K562 (cell line): ENCODE measurements at regions not wholly inside any gene's neighbourhood (a gene's known extent, or its start where the extent isn't known, plus 50 kb on each side); places are given as distances from the start of the nearest gene placed in this dataset.

Experiments
- ATAC-seq: fragments of 200-7000 bp; cut with Tn5 transposase; 3 replicates; pipeline ENCODE4 v1.9.1; 2020; ENCODE audit warnings: moderate library complexity
- BruUV-seq: library from RNA; stranded (reverse); fragments of 400-500 nt; replicated peaks from 2 replicates; lab custom pipeline; 2021; lab: Mats Ljungman, UMichigan
- CTCF ChIA-PET: fragments of 300-600 bp; formaldehyde crosslinking; extraction: SDS; loops from one replicate; lab custom pipeline; 2021; ENCODE audit warnings: low intra/inter-chr PET ratio; lab: Yijun Ruan, JAX
- POLR2A ChIA-PET: fragments of 300-600, 350-650 bp; sonication (Branson Sonifier 250); formaldehyde crosslinking; extraction: SDS; loops from one replicate; lab custom pipeline; 2021; ENCODE audit warnings: antibody characterized with exemption, inconsistent platforms; lab: Yijun Ruan, JAX
- DNase-seq, 4 experiments: peaks; one replicate each; pipeline versions ENCODE4 v3.0.0 to v3.0.0-alpha.2; 2011 to 2018; ENCODE audit warnings: low spot score in 3 of 4, mixed read lengths in 3 of 4; ENCODE audit errors: extremely low read depth in 1 of 4
- FAIRE-seq: peaks from 2 replicates; lab custom pipeline; 2011; peaks lifted over from hg19 to GRCh38; lab: Jason Lieb, UNC
- H2AFZ ChIP-seq: 2 replicates; pipeline ENCODE4 v1.6.0; 2011; ENCODE audit warnings: low read depth, low read length, control low read depth, inconsistent platforms
- H3K27ac ChIP-seq: fragments of 200-600 bp; 3 replicates; pipeline ENCODE4 v1.8.0; 2011; ENCODE audit warnings: low read depth, mild to moderate bottlenecking, control low read depth, inconsistent platforms, low read length, moderate library complexity, mixed read lengths; ENCODE audit errors: extremely low read depth
- H3K27me3 ChIP-seq, 2 experiments: fragments of 300-600 bp in 1 of 2; 2 replicates in 1 of 2; 3 replicates in 1 of 2; pipeline versions ENCODE4 v1.6.0 to v1.8.0; 2011; ENCODE audit warnings: inconsistent platforms in 2 of 2, low read length in 2 of 2, mild to moderate bottlenecking in 1 of 2, mixed read lengths in 1 of 2, moderate library complexity in 1 of 2; ENCODE audit not compliant: control insufficient read depth in 2 of 2, insufficient read depth in 2 of 2
- H3K36me3 ChIP-seq: fragments of 300-600 bp; 3 replicates; pipeline ENCODE4 v1.8.0; 2011; ENCODE audit warnings: mild to moderate bottlenecking, low read length, inconsistent platforms; ENCODE audit not compliant: control insufficient read depth, insufficient read depth
- H3K4me1 ChIP-seq, 2 experiments: fragments of 200-600 bp in 1 of 2; replicated peaks in 1 of 2; 2 replicates in 1 of 2; 3 replicates in 1 of 2; pipeline versions ENCODE4 v1.5.1 to v1.8.0; 2011; ENCODE audit warnings: inconsistent platforms in 2 of 2, low read length in 2 of 2, mild to moderate bottlenecking in 1 of 2, mixed read lengths in 1 of 2, moderate library complexity in 1 of 2; ENCODE audit not compliant: control insufficient read depth in 2 of 2, insufficient read depth in 2 of 2
- H3K4me2 ChIP-seq: 2 replicates; pipeline ENCODE4 v1.6.1; 2011; ENCODE audit warnings: low read length, control low read depth, inconsistent platforms, mixed read lengths; ENCODE audit not compliant: insufficient read depth
- H3K4me3 ChIP-seq: fragments of 200-600 bp; sonication (generic), shearing (Covaris generic); 2 replicates; pipeline ENCODE4 v1.5.1; 2016; ENCODE audit warnings: control low read depth, inconsistent platforms
- H3K79me2 ChIP-seq: fragments of 200-600 bp; 3 replicates; pipeline ENCODE4 v1.8.0; 2011; ENCODE audit warnings: low read length, inconsistent platforms; ENCODE audit not compliant: control insufficient read depth, insufficient read depth
- H3K9ac ChIP-seq, 2 experiments: 2 replicates each; pipeline versions ENCODE4 v1.6.0 to v1.6.1; 2011; ENCODE audit warnings: low read depth in 2 of 2, low read length in 2 of 2, control low read depth in 1 of 2, inconsistent platforms in 1 of 2, mild to moderate bottlenecking in 1 of 2, mixed read lengths in 1 of 2; ENCODE audit not compliant: insufficient read depth in 1 of 2
- H3K9me1 ChIP-seq: one replicate; pipeline ENCODE4 v1.6.0; 2011; ENCODE audit warnings: inconsistent platforms, mild to moderate bottlenecking, low read length, moderate library complexity; ENCODE audit not compliant: control insufficient read depth, insufficient read depth
- H3K9me3 ChIP-seq: replicated peaks from 2 replicates; pipeline ENCODE4 v1.5.1; 2011; ENCODE audit warnings: low read depth, low read length, inconsistent platforms; ENCODE audit not compliant: control insufficient read depth, insufficient read depth
- H4K20me1 ChIP-seq: replicated peaks from 2 replicates; pipeline ENCODE4 v1.6.1; 2011; ENCODE audit warnings: low read length, inconsistent platforms, mixed read lengths; ENCODE audit not compliant: control insufficient read depth, insufficient read depth
- BRD4 ChIP-seq: fragments of 200-600 bp; sonication (generic); IDR thresholded peaks from 2 replicates; pipeline ENCODE4 v1.6.1; 2017; ENCODE audit warnings: inconsistent platforms
- C11orf30 ChIP-seq: fragments of 450-650 bp; IDR thresholded peaks from 2 replicates; pipeline ENCODE4 v1.6.1; 2016; ENCODE audit warnings: low read depth, mild to moderate bottlenecking
- HDAC3 ChIP-seq: fragments of 450-650 bp; IDR thresholded peaks from 2 replicates; pipeline ENCODE4 v1.6.1; 2018; ENCODE audit warnings: borderline replicate concordance, mild to moderate bottlenecking, moderate library complexity; ENCODE audit not compliant: partially characterized antibody
- HOXB6 ChIP-seq: fragments of 250-450 bp; sonication (Bioruptor Pico); IDR thresholded peaks from 2 replicates; pipeline ENCODE4 v1.5.1; 2022; ENCODE audit warnings: mild to moderate bottlenecking, borderline replicate concordance
- JUNB ChIP-seq: fragments of 450-650 bp; formaldehyde crosslinking; conservative IDR thresholded peaks from 2 replicates; pipeline ENCODE4 v1.4.0; 2020; ENCODE audit warnings: mild to moderate bottlenecking
- MAFF ChIP-seq: IDR thresholded peaks from 2 replicates; pipeline ENCODE4 v1.6.1; 2012; ENCODE audit warnings: low read length, improper control_type of control experiment
- MAFG ChIP-seq: fragments of 450-650 bp; conservative IDR thresholded peaks from 2 replicates; pipeline ENCODE4 v1.6.1; 2016; ENCODE audit warnings: missing genetic modification characterization, missing compliant biosample characterization
- NFE2 ChIP-seq: IDR thresholded peaks from 2 replicates; pipeline ENCODE4 v1.6.1; 2014; ENCODE audit warnings: antibody characterized with exemption, low read depth
- NRF1 ChIP-seq, 2 experiments: fragments of 450-650 bp; IDR thresholded peaks in 1 of 2; conservative IDR thresholded peaks in 1 of 2; 2 replicates each; pipeline ENCODE4 v1.6.1; 2014; ENCODE audit warnings: mild to moderate bottlenecking in 2 of 2
- RBM22 ChIP-seq: fragments of 200-400 bp; formaldehyde crosslinking; IDR thresholded peaks from 2 replicates; pipeline ENCODE4 v1.6.1; 2018; ENCODE audit warnings: low read length, low read depth; ENCODE audit not compliant: poor library complexity, severe bottlenecking
- SAP30 ChIP-seq: fragments of 200-600 bp; sonication (generic); IDR thresholded peaks from 2 replicates; pipeline ENCODE4 v1.6.1; 2012; ENCODE audit warnings: borderline replicate concordance, low read depth, mild to moderate bottlenecking, moderate library complexity, low read length, control low read depth, inconsistent platforms; ENCODE audit not compliant: insufficient read depth, poor library complexity, severe bottlenecking
- TCF3 ChIP-seq: sonication (generic); formaldehyde crosslinking; IDR thresholded peaks from 2 replicates; pipeline ENCODE4 v1.4.0; 2020; ENCODE audit warnings: mild to moderate bottlenecking, missing genetic modification reagents
- ZNF12 ChIP-seq: sonication (generic); formaldehyde crosslinking; IDR thresholded peaks from 2 replicates; pipeline ENCODE4 v1.4.0; 2020; ENCODE audit warnings: mild to moderate bottlenecking, missing genetic modification reagents
- ZNF316 ChIP-seq: fragments of 450-650 bp; IDR thresholded peaks from 2 replicates; pipeline ENCODE4 v1.6.1; 2016
- ZNF57 ChIP-seq: fragments of 450-650 bp; formaldehyde crosslinking; IDR thresholded peaks from 2 replicates; pipeline ENCODE4 v1.4.0; 2020; ENCODE audit warnings: mild to moderate bottlenecking, moderate library complexity
- WGBS: fragments of 100-300 bp; shearing (Covaris generic); methylation state at CpG from one replicate; pipeline ENCODE4 v1.1.6; 2016; ENCODE audit warnings: low coverage, mixed read lengths; ENCODE audit not compliant: insufficient coverage; ENCODE audit errors: missing lambda C conversion rate; 5-methylcytosine and 5-hydroxymethylcytosine counted together
- in situ Hi-C: fragments of 300-500 bp; cut with MboI; formaldehyde crosslinking; loops from 4 replicates; pipeline ENCODE4 v1.15.0; 2018; ENCODE audit warnings: inconsistent platforms, mixed read lengths
- intact Hi-C: fragments of 100-400 bp; cut with micrococcal nuclease; formaldehyde crosslinking; loops from 2 replicates; pipeline ENCODE4 v1.14.2; 2022
- TF ChIP-seq, protein P1 (sequence below): sonication (generic); formaldehyde crosslinking; IDR thresholded peaks from 2 replicates; pipeline ENCODE4 v1.8.1; 2023; ENCODE audit warnings: mild to moderate bottlenecking, missing genetic modification reagents, moderate library complexity
- TF ChIP-seq, protein P2 (sequence below): sonication (generic); formaldehyde crosslinking; IDR thresholded peaks from 2 replicates; pipeline ENCODE4 v1.8.1; 2023; ENCODE audit warnings: missing genetic modification reagents, mild to moderate bottlenecking, borderline replicate concordance

DNA sequence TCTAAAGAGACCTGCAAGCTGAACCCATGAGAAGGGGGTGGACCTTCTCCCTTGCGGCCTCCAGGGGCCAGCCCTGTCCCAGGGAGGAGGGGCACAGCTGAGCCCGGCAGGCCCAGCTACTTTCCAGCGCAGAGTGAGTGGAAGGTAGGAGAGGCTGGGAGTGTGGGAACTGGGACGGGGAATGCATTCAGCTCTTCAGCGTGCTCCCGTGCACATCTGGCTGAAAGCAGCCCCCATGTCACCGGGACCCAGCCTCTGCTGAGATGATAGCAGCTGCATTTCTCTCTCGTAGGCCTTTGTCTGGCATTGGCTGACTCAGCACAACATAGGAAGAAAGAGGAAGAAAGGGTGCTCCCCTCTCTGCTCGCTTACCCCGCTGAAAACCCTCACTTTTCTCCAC is 951.5 kb downstream of the TBC1D22A start:
- no TSS peak for BruUV-seq
- Histone ChIP-seq H4K20me1 (no peaks in the 10 kb centered on the region), H3K4me1 (peaks cover 29 to 35% of the 10 kb centered on the region in 2 experiments; a peak in 4 of 5 replicates), H3K27me3 (no peaks in the 10 kb centered on the region), H3K9me3 (no peaks in the 10 kb centered on the region), H2AFZ (0 out of 2 replicates have a peak overlapping the region, but pooled peaks have one; percentile 63), H3K9me1 (no peaks in the 10 kb centered on the region), H3K36me3 (peaks cover 12% of the 10 kb centered on the region; the same call in 2 of the 3 replicates), H3K4me3 (no peak overlapping the region), H3K9ac (peak overlapping the region; percentile 34 to 82; a peak in 3 of 4 replicates), H3K79me2 (no peaks in the 10 kb centered on the region), H3K27ac (peak overlapping the region; percentile 60; the same call in 2 of the 3 replicates), H3K4me2 (peak overlapping the region; percentile 32; the same call in 1 of the 2 replicates)
- peak in 3 of 4 experiments; percentile 12 to 42 (median 30) for DNase-seq
- ChIA-PET POLR2A (interaction anchor here (0.8 to 1.7 kb wide), 2 partner anchors 9 to 65 kb away, joined by 4 to 5 read pairs; no protein-coding TSS in a partner anchor), CTCF (no interaction called here)
- ATAC-seq: peak; percentile 84
- in situ Hi-C loops: no loop called here
- peak; percentile 61 for FAIRE-seq
- 11% methylated on average over 7 of the region's 10 CpGs for WGBS
- intact Hi-C loops: no loop called here
- TF ChIP-seq, protein P1, sequence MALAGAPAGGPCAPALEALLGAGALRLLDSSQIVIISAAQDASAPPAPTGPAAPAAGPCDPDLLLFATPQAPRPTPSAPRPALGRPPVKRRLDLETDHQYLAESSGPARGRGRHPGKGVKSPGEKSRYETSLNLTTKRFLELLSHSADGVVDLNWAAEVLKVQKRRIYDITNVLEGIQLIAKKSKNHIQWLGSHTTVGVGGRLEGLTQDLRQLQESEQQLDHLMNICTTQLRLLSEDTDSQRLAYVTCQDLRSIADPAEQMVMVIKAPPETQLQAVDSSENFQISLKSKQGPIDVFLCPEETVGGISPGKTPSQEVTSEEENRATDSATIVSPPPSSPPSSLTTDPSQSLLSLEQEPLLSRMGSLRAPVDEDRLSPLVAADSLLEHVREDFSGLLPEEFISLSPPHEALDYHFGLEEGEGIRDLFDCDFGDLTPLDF (CRISPR knock-in tag): no peak
- TF ChIP-seq BRD4 (no peak), HOXB6 (CRISPR knock-in tag) (no peak), HDAC3 (no peak), NFE2 (peak; percentile 75), C11orf30 (peak; percentile 98), MAFG (tag) (peak; percentile 93), TCF3 (CRISPR knock-in tag) (no peak), JUNB (no peak), ZNF57 (CRISPR knock-in tag) (no peak), MAFF (peak; percentile 94), RBM22 (no peak), NRF1 (conservative IDR thresholded peaks at IDR 0.05 in 1 of 2, IDR thresholded peaks at IDR 0.05 in 1 of 2) (no peak), ZNF316 (peak; percentile 98), ZNF12 (CRISPR knock-in tag) (no peak), SAP30 (no peak)
- TF ChIP-seq, protein P2, sequence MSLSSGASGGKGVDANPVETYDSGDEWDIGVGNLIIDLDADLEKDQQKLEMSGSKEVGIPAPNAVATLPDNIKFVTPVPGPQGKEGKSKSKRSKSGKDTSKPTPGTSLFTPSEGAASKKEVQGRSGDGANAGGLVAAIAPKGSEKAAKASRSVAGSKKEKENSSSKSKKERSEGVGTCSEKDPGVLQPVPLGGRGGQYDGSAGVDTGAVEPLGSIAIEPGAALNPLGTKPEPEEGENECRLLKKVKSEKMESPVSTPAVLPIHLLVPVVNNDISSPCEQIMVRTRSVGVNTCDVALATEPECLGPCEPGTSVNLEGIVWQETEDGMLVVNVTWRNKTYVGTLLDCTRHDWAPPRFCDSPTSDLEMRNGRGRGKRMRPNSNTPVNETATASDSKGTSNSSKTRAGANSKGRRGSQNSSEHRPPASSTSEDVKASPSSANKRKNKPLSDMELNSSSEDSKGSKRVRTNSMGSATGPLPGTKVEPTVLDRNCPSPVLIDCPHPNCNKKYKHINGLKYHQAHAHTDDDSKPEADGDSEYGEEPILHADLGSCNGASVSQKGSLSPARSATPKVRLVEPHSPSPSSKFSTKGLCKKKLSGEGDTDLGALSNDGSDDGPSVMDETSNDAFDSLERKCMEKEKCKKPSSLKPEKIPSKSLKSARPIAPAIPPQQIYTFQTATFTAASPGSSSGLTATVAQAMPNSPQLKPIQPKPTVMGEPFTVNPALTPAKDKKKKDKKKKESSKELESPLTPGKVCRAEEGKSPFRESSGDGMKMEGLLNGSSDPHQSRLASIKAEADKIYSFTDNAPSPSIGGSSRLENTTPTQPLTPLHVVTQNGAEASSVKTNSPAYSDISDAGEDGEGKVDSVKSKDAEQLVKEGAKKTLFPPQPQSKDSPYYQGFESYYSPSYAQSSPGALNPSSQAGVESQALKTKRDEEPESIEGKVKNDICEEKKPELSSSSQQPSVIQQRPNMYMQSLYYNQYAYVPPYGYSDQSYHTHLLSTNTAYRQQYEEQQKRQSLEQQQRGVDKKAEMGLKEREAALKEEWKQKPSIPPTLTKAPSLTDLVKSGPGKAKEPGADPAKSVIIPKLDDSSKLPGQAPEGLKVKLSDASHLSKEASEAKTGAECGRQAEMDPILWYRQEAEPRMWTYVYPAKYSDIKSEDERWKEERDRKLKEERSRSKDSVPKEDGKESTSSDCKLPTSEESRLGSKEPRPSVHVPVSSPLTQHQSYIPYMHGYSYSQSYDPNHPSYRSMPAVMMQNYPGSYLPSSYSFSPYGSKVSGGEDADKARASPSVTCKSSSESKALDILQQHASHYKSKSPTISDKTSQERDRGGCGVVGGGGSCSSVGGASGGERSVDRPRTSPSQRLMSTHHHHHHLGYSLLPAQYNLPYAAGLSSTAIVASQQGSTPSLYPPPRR (CRISPR knock-in tag): no peak
